Ovary (tissue), 7 donors: ENCODE measurements at regions not wholly inside any gene's neighbourhood (a gene's known extent, or its start where the extent isn't known, plus 50 kb on each side); places are given as distances from the start of the nearest gene placed in this dataset.

Experiments
- DNase-seq, 5 donors: peaks; one replicate each; pipeline ENCODE4 v3.0.0-alpha.2; 2019 to 2020
- H3K27ac ChIP-seq, 2 donors: fragments of 200-600 bp; one replicate each; pipeline versions ENCODE4 v1.5.1 to v1.8.0; 2019 to 2022
- H3K27me3 ChIP-seq: fragments of 200-600 bp; one replicate; pipeline ENCODE4 v1.8.0; 2022
- H3K36me3 ChIP-seq: fragments of 200-600 bp; sonication (generic); one replicate; pipeline ENCODE4 v1.5.1; 2019
- H3K4me1 ChIP-seq: one replicate; pipeline ENCODE4 v1.8.1; 2013; ENCODE audit warnings: mild to moderate bottlenecking, moderate library complexity; ENCODE audit not compliant: insufficient read depth
- H3K4me3 ChIP-seq: fragments of 200-600 bp; sonication (generic); one replicate; pipeline ENCODE4 v1.5.1; 2017
- H3K9me3 ChIP-seq, 2 donors: fragments of 200-600 bp in 1 of 2; sonication (generic) in 1 of 2; one replicate each; pipeline versions ENCODE4 v1.5.1 to v1.8.1; 2013 to 2019; ENCODE audit warnings: mild to moderate bottlenecking in 1 of 2, moderate library complexity in 1 of 2
- EP300 ChIP-seq: sonication (generic); formaldehyde crosslinking; IDR thresholded peaks from one replicate; pipeline ENCODE4 v1.6.1; 2017; ENCODE audit warnings: antibody characterized with exemption
- POLR2A ChIP-seq: fragments of 450-650 bp; IDR thresholded peaks from one replicate; pipeline ENCODE4 v1.6.1; 2017; ENCODE audit warnings: antibody characterized with exemption, mild to moderate bottlenecking, moderate library complexity
- WGBS, 3 donors: extraction: QIAGEN DNeasy Blood & Tissue Kit in 1 of 3; methylation state at CpG; one replicate each; pipeline versions ENCODE4 v1.1.5 to v1.1.7; 2013 to 2017; 5-methylcytosine and 5-hydroxymethylcytosine counted together
- intact Hi-C, 4 donors: fragments of 100-400 bp; cut with DNase I; formaldehyde crosslinking; loops; one replicate each; pipeline versions ENCODE4 v1.11.0 to v1.15.1; 2022 to 2023
- TF ChIP-seq, protein P1 (sequence below), 3 donors: fragments of 450-650 bp in 2 of 3; fragments of 200-600 bp in 1 of 3; IDR thresholded peaks; one replicate each; pipeline versions ENCODE4 v1.5.1 to v1.8.0; 2016 to 2022; ENCODE audit warnings: antibody characterized with exemption in 3 of 3, mild to moderate bottlenecking in 1 of 3
- donor health status: DM: no; HTN: no; CAD: no; lungs with moderate emphysema.
- donor health status: DM: no; HTN: no; CAD: no.
- donor health status: Bipolar disorder and iron deficiency.
- donor health status: DM: no; HTN: no; CAD: no.
- donor health status: DM: yes; HTN: yes; CAD: no.

DNA sequence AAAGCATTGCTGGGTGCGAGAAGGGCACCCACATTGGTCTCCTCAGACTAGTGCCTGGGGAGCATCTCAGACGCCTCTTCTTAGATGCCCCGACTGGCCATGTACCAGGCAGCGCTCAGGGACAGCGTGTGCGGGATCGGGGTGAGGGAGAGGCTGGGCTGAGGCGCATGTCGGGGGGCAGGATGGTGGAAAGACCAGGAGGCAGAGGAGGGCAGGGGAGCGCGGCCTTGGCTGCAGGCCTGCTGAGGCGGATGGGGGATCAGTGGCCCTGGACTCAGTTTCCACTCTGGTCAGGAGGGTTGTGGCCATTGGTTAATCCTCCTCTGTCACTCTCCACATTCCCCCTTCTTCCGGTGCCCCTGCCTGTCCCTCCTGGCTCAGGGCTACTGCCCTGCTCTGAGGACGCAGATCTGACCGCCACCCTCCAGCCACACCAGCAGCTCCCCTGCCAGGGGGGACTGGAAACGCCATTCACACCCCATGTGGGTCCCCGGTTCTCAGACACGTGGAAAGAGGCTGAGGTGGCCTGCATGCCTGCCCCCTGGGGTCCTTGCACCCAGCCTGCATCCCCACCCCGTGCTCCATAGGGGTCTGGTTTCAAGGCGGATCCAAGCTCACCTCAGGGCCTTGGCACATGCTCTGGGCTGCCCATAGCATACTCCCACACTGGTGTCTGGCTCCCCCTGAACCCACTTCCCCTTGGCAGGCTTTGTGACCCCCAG is 105.9 kb downstream of the CPZ start:
- 87 to 89% (median 87%) methylated on average over 20 of the region's 20 CpGs for WGBS, 3 donors
- Histone ChIP-seq H3K36me3 (no peaks in the 10 kb centered on the region), H3K4me1 (no peaks in the 10 kb centered on the region), H3K9me3 (no peaks in the 10 kb centered on the region), H3K27me3 (no peaks in the 10 kb centered on the region), H3K4me3 (no peak overlapping the region), H3K27ac (no peak overlapping the region)
- peak in 2 of 5 donors; percentile 8 to 16 for DNase-seq
- TF ChIP-seq EP300 (no peak), POLR2A (no peak)
- TF ChIP-seq, protein P1, sequence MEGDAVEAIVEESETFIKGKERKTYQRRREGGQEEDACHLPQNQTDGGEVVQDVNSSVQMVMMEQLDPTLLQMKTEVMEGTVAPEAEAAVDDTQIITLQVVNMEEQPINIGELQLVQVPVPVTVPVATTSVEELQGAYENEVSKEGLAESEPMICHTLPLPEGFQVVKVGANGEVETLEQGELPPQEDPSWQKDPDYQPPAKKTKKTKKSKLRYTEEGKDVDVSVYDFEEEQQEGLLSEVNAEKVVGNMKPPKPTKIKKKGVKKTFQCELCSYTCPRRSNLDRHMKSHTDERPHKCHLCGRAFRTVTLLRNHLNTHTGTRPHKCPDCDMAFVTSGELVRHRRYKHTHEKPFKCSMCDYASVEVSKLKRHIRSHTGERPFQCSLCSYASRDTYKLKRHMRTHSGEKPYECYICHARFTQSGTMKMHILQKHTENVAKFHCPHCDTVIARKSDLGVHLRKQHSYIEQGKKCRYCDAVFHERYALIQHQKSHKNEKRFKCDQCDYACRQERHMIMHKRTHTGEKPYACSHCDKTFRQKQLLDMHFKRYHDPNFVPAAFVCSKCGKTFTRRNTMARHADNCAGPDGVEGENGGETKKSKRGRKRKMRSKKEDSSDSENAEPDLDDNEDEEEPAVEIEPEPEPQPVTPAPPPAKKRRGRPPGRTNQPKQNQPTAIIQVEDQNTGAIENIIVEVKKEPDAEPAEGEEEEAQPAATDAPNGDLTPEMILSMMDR (IDR thresholded peaks at IDR 0.05) = no peak
- intact Hi-C loops = no loop called here

DNA sequence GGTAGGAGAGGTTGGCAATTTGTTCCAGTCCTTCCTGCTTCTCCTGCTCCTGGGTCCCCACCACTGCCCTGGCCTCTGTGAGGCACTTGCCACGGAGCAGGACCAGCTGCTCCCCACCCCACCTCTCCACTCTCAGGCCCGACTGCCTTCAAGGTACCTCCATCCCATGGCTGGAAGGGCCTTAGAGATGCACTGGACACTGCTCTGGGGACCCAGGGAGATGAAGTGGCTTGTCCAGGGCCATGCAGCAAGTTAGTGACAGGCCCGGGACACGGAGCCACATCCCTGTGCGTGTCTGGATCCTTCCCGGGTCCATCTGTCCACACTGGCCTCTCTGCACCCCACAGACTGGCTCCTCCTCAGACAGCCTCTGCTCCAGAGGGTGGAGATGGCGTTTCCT is 105.3 kb downstream of the CPZ start:
- no peak overlapping the region for H3K4me3 ChIP-seq
- H3K27me3 ChIP-seq = no peaks in the 10 kb centered on the region
- 75 to 90% (median 85%) methylated on average over 7 of the region's 7 CpGs for WGBS, 3 donors
- no peaks in the 10 kb centered on the region for H3K4me1 ChIP-seq
- peak in 2 of 5 donors; percentile 3 to 4 for DNase-seq
- no peaks in the 10 kb centered on the region for H3K9me3 ChIP-seq
- H3K27ac ChIP-seq = no peak overlapping the region
- TF ChIP-seq EP300 (no peak), POLR2A (no peak)
- TF ChIP-seq, protein P1 (IDR thresholded peaks at IDR 0.05) = no peak
- intact Hi-C loops = no loop called here
- H3K36me3 ChIP-seq = no peaks in the 10 kb centered on the region

DNA sequence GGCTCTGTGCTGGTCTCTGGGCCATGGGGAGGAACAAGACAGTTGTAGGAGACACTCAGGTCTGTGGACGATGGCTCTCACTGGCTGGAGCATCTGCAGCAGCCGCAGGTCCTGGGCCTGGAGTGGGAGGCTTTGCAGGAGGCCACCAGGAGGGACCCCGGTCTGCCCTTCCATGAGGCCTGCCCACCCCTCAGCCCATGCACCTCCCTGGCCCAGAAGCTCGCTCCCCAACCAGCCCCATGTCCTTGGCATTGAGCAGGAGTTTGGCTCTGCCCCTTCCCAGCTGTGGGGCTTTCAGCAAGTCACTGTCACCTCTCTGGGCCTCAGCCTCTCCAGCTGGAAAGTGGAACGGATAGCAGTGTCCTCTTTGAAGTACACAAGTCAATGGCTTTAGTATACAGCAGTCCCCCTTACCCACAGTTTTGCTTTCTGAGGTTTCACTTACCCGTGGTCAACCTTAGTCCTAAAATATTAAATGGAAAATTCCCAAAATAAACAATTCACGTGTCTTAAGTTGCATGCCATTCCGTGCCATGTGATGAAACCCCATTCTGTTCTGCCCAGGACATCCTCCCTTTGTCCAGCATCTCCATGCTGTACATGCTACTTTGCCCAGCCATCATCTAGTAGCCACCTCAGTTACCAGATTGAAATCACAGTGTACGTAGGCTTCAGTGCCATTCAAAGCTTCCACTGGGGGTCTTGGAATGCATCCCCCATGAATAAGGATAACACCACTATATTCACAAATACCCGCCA is 104.0 kb downstream of the CPZ start:
- Histone ChIP-seq H3K4me1 (no peaks in the 10 kb centered on the region), H3K4me3 (no peak overlapping the region), H3K27ac (no peak overlapping the region), H3K36me3 (no peaks in the 10 kb centered on the region), H3K9me3 (no peaks in the 10 kb centered on the region), H3K27me3 (no peaks in the 10 kb centered on the region)
- WGBS, 3 donors = 70 to 73% (median 71%) methylated on average over 10 of the region's 10 CpGs
- TF ChIP-seq, protein P1 (IDR thresholded peaks at IDR 0.05) = no peak
- TF ChIP-seq POLR2A (no peak), EP300 (no peak)
- DNase-seq = peak in 2 of 5 donors; percentile 4 to 9
- intact Hi-C loops = no loop called here

GRCh38 chr4:8695237-8696219 is 103.0 kb downstream of the CPZ start:
- H3K27ac ChIP-seq = no peak overlapping the region
- intact Hi-C loops = no loop called here
- no peak overlapping the region for H3K4me3 ChIP-seq
- no peaks in the 10 kb centered on the region for H3K4me1 ChIP-seq
- peak in 2 of 5 donors; percentile 7 to 8 for DNase-seq
- WGBS, 3 donors = 63 to 67% (median 64%) methylated on average over 18 of the region's 18 CpGs
- H3K9me3 ChIP-seq = no peaks in the 10 kb centered on the region
- TF ChIP-seq EP300 (no peak), POLR2A (no peak)
- TF ChIP-seq, protein P1 (IDR thresholded peaks at IDR 0.05) = no peak
- H3K27me3 ChIP-seq = no peaks in the 10 kb centered on the region
- H3K36me3 ChIP-seq = no peaks in the 10 kb centered on the region
